Prostate gland (tissue), 2 donors: ENCODE measurements at regions not wholly inside any gene's neighbourhood (a gene's known extent, or its start where the extent isn't known, plus 50 kb on each side); places are given as distances from the start of the nearest gene placed in this dataset.

Experiments
- CTCF ChIP-seq, 4 experiments: fragments of 200-600 bp in 2 of 4; fragments of 450-650 bp in 2 of 4; sonication (generic) in 2 of 4; IDR thresholded peaks; 1 replicate in 3 of 4; 2 replicates in 1 of 4; pipeline ENCODE4 v1.5.1; 2016 to 2019; ENCODE audit warnings: antibody characterized with exemption in 4 of 4, mild to moderate bottlenecking in 2 of 4, moderate library complexity in 2 of 4
- POLR2A ChIP-seq: fragments of 450-650 bp; IDR thresholded peaks from one replicate; pipeline ENCODE4 v1.6.1; 2016; ENCODE audit warnings: antibody characterized with exemption, mild to moderate bottlenecking
- POLR2AphosphoS5 ChIP-seq: sonication (generic); formaldehyde crosslinking; IDR thresholded peaks from one replicate; pipeline ENCODE4 v1.6.1; 2017; ENCODE audit warnings: antibody characterized with exemption

- no peak for TF ChIP-seq POLR2A
- no peak for TF ChIP-seq CTCF (IDR thresholded peaks at IDR 0.05)
- TF ChIP-seq POLR2AphosphoS5, result no peak
Observed at GRCh38 chr13:22240716-22241115, 569.8 kb downstream of the FGF9 start.
